Gastrocnemius medialis (tissue), 4 donors: ENCODE measurements at regions not wholly inside any gene's neighbourhood (a gene's known extent, or its start where the extent isn't known, plus 50 kb on each side); places are given as distances from the start of the nearest gene placed in this dataset.

ENCODE experiments used
- ATAC-seq, 2 donors: fragments of 150-250 bp; one replicate each; pipeline ENCODE4 v1.9.1; 2016
- DNase-seq, 2 donors: peaks; one replicate each; pipeline ENCODE4 v3.0.0-alpha.2; 2019
- H3K27ac ChIP-seq, 4 donors: fragments of 200-600 bp; sonication (generic); 1 replicate in 1 of 4; 2 replicates in 3 of 4; pipeline ENCODE4 v1.5.1; 2016 to 2018; ENCODE audit warnings: mild to moderate bottlenecking in 2 of 4, moderate library complexity in 1 of 4
- H3K27me3 ChIP-seq, 3 donors: fragments of 200-600 bp; sonication (generic) in 2 of 3; 1 replicate in 1 of 3; 2 replicates in 2 of 3; pipeline versions ENCODE4 v1.5.1 to v1.6.0; 2016 to 2019; ENCODE audit warnings: mild to moderate bottlenecking in 1 of 3, moderate library complexity in 1 of 3
- H3K36me3 ChIP-seq, 2 donors: fragments of 200-600 bp; sonication (generic) in 1 of 2; one replicate each; pipeline ENCODE4 v1.5.1; 2017 to 2018
- H3K4me1 ChIP-seq, 2 donors: fragments of 200-600 bp; sonication (generic) in 1 of 2; one replicate each; pipeline ENCODE4 v1.5.1; 2016 to 2017; ENCODE audit warnings: mild to moderate bottlenecking in 2 of 2
- H3K4me3 ChIP-seq, 4 donors: fragments of 200-600 bp; sonication (generic) in 3 of 4; 1 replicate in 1 of 4; 2 replicates in 3 of 4; pipeline ENCODE4 v1.5.1; 2016 to 2019; ENCODE audit warnings: mild to moderate bottlenecking in 2 of 4
- H3K9me3 ChIP-seq, 3 donors: fragments of 200-600 bp; sonication (generic) in 2 of 3; 1 replicate in 1 of 3; 2 replicates in 2 of 3; pipeline ENCODE4 v1.5.1; 2016 to 2019
- CTCF ChIP-seq, 5 experiments: fragments of 450-650 bp in 3 of 5; fragments of 200-600 bp in 2 of 5; sonication (generic) in 2 of 5; IDR thresholded peaks in 4 of 5; conservative IDR thresholded peaks in 1 of 5; 1 replicate in 4 of 5; 2 replicates in 1 of 5; pipeline ENCODE4 v1.5.1; 2016 to 2019; ENCODE audit warnings: antibody characterized with exemption in 5 of 5, mild to moderate bottlenecking in 3 of 5, moderate library complexity in 3 of 5
- POLR2A ChIP-seq, 2 donors: fragments of 450-650 bp; IDR thresholded peaks; one replicate each; pipeline ENCODE4 v1.6.1; 2017; ENCODE audit warnings: antibody characterized with exemption in 2 of 2, mild to moderate bottlenecking in 2 of 2, moderate library complexity in 2 of 2
- in situ Hi-C, 4 donors: fragments of 200-750 bp; cut with MboI; loops; one replicate each; pipeline versions ENCODE4 v1.15.0 to v1.8.0; 2017; ENCODE audit warnings: low sequenced_read_pairs in 4 of 4
- intact Hi-C: fragments of 100-400 bp; cut with DNase I; formaldehyde crosslinking; loops from one replicate; pipeline ENCODE4 v1.15.1; 2023; ENCODE audit warnings: low total_unique reads

- Histone ChIP-seq H3K27ac (no peak overlapping the region), H3K9me3 (no peaks in the 10 kb centered on the region), H3K27me3 (no peaks in the 10 kb centered on the region), H3K36me3 (no peaks in the 10 kb centered on the region), H3K4me1 (no peaks in the 10 kb centered on the region), H3K4me3 (no peak overlapping the region)
- no peak for ATAC-seq
- intact Hi-C loops (no loop called here), in situ Hi-C loops (no loop called here)
- DNase-seq, result no peak
- no peak for TF ChIP-seq POLR2A (IDR thresholded peaks at IDR 0.05)
- TF ChIP-seq CTCF (IDR thresholded peaks at IDR 0.05 in 4 of 5, conservative IDR thresholded peaks at IDR 0.05 in 1 of 5), result no peak
Measured at GRCh38 chr13:55361141-55361540, 1779.6 kb upstream of the PRR20A start.

- Histone ChIP-seq H3K27me3 (no peaks in the 10 kb centered on the region), H3K36me3 (no peaks in the 10 kb centered on the region), H3K9me3 (no peaks in the 10 kb centered on the region), H3K4me1 (no peaks in the 10 kb centered on the region), H3K4me3 (no peak overlapping the region), H3K27ac (no peak overlapping the region)
- DNase-seq (no peak), ATAC-seq (no peak)
- in situ Hi-C loops (no loop called here), intact Hi-C loops (no loop called here)
- TF ChIP-seq POLR2A (IDR thresholded peaks at IDR 0.05) (no peak), CTCF (IDR thresholded peaks at IDR 0.05 in 4 of 5, conservative IDR thresholded peaks at IDR 0.05 in 1 of 5) (no peak)
Measured at GRCh38 chr13:55366676-55367075, 1774.0 kb upstream of the PRR20A start.

- no peak overlapping the region for H3K27ac ChIP-seq
- H3K9me3 ChIP-seq, result peaks cover 0 to 3% (median 0%) of the 10 kb centered on the region in 3 donors
- TF ChIP-seq POLR2A (IDR thresholded peaks at IDR 0.05) (no peak), CTCF (IDR thresholded peaks at IDR 0.05 in 4 of 5, conservative IDR thresholded peaks at IDR 0.05 in 1 of 5) (no peak)
- ATAC-seq (no peak), DNase-seq (no peak)
- no peaks in the 10 kb centered on the region for H3K4me1 ChIP-seq
- no peaks in the 10 kb centered on the region for H3K27me3 ChIP-seq
- no peaks in the 10 kb centered on the region for H3K36me3 ChIP-seq
- H3K4me3 ChIP-seq, result no peak overlapping the region
- in situ Hi-C loops, result no loop called here
- intact Hi-C loops, result no loop called here
Measured at GRCh38 chr13:55394470-55394869, 1746.2 kb upstream of the PRR20A start.

- TF ChIP-seq POLR2A (IDR thresholded peaks at IDR 0.05) (no peak), CTCF (IDR thresholded peaks at IDR 0.05 in 4 of 5, conservative IDR thresholded peaks at IDR 0.05 in 1 of 5) (no peak)
- Histone ChIP-seq H3K4me1 (no peaks in the 10 kb centered on the region), H3K9me3 (no peaks in the 10 kb centered on the region), H3K27me3 (no peaks in the 10 kb centered on the region), H3K27ac (no peak overlapping the region), H3K36me3 (no peaks in the 10 kb centered on the region), H3K4me3 (no peak overlapping the region)
- intact Hi-C loops, result no loop called here
- in situ Hi-C loops, result no loop called here
- DNase-seq, result no peak
- ATAC-seq, result no peak
Measured at GRCh38 chr13:55402870-55403269, 1737.8 kb upstream of the PRR20A start.

GRCh38 chr13:55403887-55404487, 1736.7 kb upstream of the PRR20A start:
- DNase-seq, result no peak
- no peak for ATAC-seq
- TF ChIP-seq POLR2A (IDR thresholded peaks at IDR 0.05), result no peak
- TF ChIP-seq CTCF (IDR thresholded peaks at IDR 0.05 in 4 of 5, conservative IDR thresholded peaks at IDR 0.05 in 1 of 5), result no peak
- H3K27me3 ChIP-seq, result no peaks in the 10 kb centered on the region
- intact Hi-C loops, result no loop called here
- H3K9me3 ChIP-seq, result no peaks in the 10 kb centered on the region
- H3K4me3 ChIP-seq, result no peak overlapping the region
- H3K36me3 ChIP-seq, result no peaks in the 10 kb centered on the region
- H3K27ac ChIP-seq, result no peak overlapping the region
- H3K4me1 ChIP-seq, result no peaks in the 10 kb centered on the region
- in situ Hi-C loops, result no loop called here
